PC-3 (cell line): ENCODE measurements at regions not wholly inside any gene's neighbourhood (a gene's known extent, or its start where the extent isn't known, plus 50 kb on each side); places are given as distances from the start of the nearest gene placed in this dataset.
A peak's percentile ranks its signal among the peaks of the same experiment; 100 is the strongest.

ENCODE experiments used
- ATAC-seq: fragments of 200-7000 bp; cut with Tn5 transposase; 2 replicates; pipeline ENCODE4 v1.9.1; 2020; ENCODE audit warnings: mild to moderate bottlenecking, moderate library complexity
- BruUV-seq: library from RNA; stranded (reverse); fragments of 400-500 nt; replicated peaks from 2 replicates; lab custom pipeline; 2021; lab: Mats Ljungman, UMichigan
- CTCF ChIA-PET: fragments of 300-600 bp; sonication (Branson Sonifier 250); formaldehyde crosslinking; loops from one replicate; lab custom pipeline; 2022; ENCODE audit warnings: antibody characterized with exemption; lab: Charles Lee
- POLR2A ChIA-PET: fragments of 300-600 bp; sonication (Branson Sonifier 250); formaldehyde crosslinking; loops from one replicate; lab custom pipeline; 2022; ENCODE audit warnings: antibody characterized with exemption; ENCODE audit not compliant: unreplicated experiment; lab: Charles Lee
- DNase-seq: peaks from one replicate; pipeline ENCODE4 v3.0.0-alpha.2; 2015
- H2AFZ ChIP-seq: fragments of 300-600 bp; sonication (generic); 2 replicates; pipeline ENCODE4 v1.6.0; 2016; ENCODE audit warnings: antibody characterized with exemption, low read length
- H3F3A ChIP-seq: fragments of 300-600 bp; sonication (generic); one replicate; pipeline ENCODE4 v1.6.0; 2017; ENCODE audit warnings: antibody characterized with exemption, low read length, control low read depth, mild to moderate bottlenecking; ENCODE audit not compliant: unreplicated experiment
- H3K27ac ChIP-seq: fragments of 300-600 bp; sonication (generic); 2 replicates; pipeline ENCODE4 v1.5.1; 2016; ENCODE audit warnings: mild to moderate bottlenecking, low read length
- H3K27me3 ChIP-seq: fragments of 300-600 bp; sonication (generic); 2 replicates; pipeline ENCODE4 v1.6.1; 2016; ENCODE audit warnings: low read length, mixed read lengths
- H3K36me3 ChIP-seq: fragments of 300-600 bp; sonication (generic); 2 replicates; pipeline ENCODE4 v1.6.1; 2016; ENCODE audit warnings: low read depth, mixed run types, low read length, mixed read lengths
- H3K4me1 ChIP-seq: fragments of 300-600 bp; sonication (generic); 2 replicates; pipeline ENCODE4 v1.5.1; 2016; ENCODE audit warnings: low read length; ENCODE audit not compliant: insufficient read depth
- H3K4me2 ChIP-seq: fragments of 300-600 bp; sonication (generic); 2 replicates; pipeline ENCODE4 v1.6.0; 2016; ENCODE audit warnings: low read length
- H3K4me3 ChIP-seq: fragments of 300-600 bp; sonication (generic); 2 replicates; pipeline ENCODE4 v1.5.1; 2016; ENCODE audit warnings: mild to moderate bottlenecking, low read length, mixed read lengths
- H3K79me2 ChIP-seq: fragments of 300-600 bp; sonication (generic); 2 replicates; pipeline ENCODE4 v1.6.1; 2017; ENCODE audit warnings: low read length, mixed read lengths
- H3K9ac ChIP-seq: fragments of 300-600 bp; sonication (generic); 2 replicates; pipeline ENCODE4 v1.6.0; 2016; ENCODE audit warnings: mild to moderate bottlenecking, low read length
- H3K9me2 ChIP-seq: fragments of 300-600 bp; sonication (generic); replicated peaks from 2 replicates; pipeline ENCODE4 v1.6.1; 2016; ENCODE audit warnings: mixed run types, low read length, mixed read lengths
- H3K9me3 ChIP-seq: fragments of 300-600 bp; sonication (generic); 2 replicates; pipeline ENCODE4 v1.6.1; 2016; ENCODE audit warnings: low read length, mixed read lengths
- H4K20me1 ChIP-seq: fragments of 300-600 bp; sonication (generic); 2 replicates; pipeline ENCODE4 v1.6.1; 2016; ENCODE audit warnings: low read length, mixed read lengths
- CTCF ChIP-seq: fragments of 300-600 bp; sonication (generic); conservative IDR thresholded peaks from 2 replicates; pipeline ENCODE4 v1.5.1; 2017; ENCODE audit warnings: antibody characterized with exemption, low read depth, mild to moderate bottlenecking, low read length
- EZH2 ChIP-seq: fragments of 300-600 bp; sonication (generic); IDR thresholded peaks from one replicate; pipeline ENCODE4 v1.6.1; 2017; ENCODE audit warnings: antibody characterized with exemption, mild to moderate bottlenecking, low read length; ENCODE audit not compliant: unreplicated experiment
- EZH2phosphoT487 ChIP-seq: fragments of 300-600 bp; sonication (generic); IDR thresholded peaks from 2 replicates; pipeline ENCODE4 v1.6.1; 2018; ENCODE audit warnings: mild to moderate bottlenecking, antibody characterized with exemption, low read length, borderline replicate concordance
- intact Hi-C: fragments of 100-400 bp; cut with micrococcal nuclease; formaldehyde crosslinking; loops from 2 replicates; pipeline ENCODE4 v1.9.0; 2023

GRCh38 chr20:4567170-4567569 lies 119.1 kb upstream of the PRNP start:
- ATAC-seq: no peak
- POLR2A ChIA-PET: no interaction called here
- no peaks in the 10 kb centered on the region for H3K79me2 ChIP-seq

DNA sequence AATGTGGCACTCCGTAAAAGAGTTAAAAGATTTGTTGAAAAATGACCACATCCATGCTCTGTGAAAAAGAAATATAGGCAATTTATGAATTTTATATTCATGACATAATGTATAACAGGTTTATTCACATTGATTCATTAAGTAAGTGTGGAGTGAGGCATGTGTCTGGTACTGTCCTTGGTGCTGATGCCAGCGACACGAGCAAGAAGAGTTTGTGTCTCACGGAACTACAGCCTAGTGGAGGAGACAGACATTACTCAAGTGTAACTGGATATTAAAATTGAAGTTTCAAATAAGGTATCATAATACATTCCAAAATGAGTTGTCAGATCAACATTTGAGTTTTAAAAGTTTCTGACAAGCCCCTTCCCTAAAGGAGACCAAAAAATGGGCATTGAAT lies 122.7 kb upstream of the PRNP start:
- no peaks in the 10 kb centered on the region for H3K79me2 ChIP-seq
- BruUV-seq: no TSS peak
- intact Hi-C loops: no loop called here

More at GRCh38 chr20:4567170-4567569, 119.1 kb upstream of the PRNP start:
- intact Hi-C loops: no loop called here
- H4K20me1 ChIP-seq: no peaks in the 10 kb centered on the region
- H3K9me2 ChIP-seq: no peaks in the 10 kb centered on the region
- no peak overlapping the region for H3K9ac ChIP-seq
- no peak overlapping the region for H3K4me2 ChIP-seq
- H3K4me1 ChIP-seq: no peaks in the 10 kb centered on the region
- DNase-seq: no peak
- no peak overlapping the region for H2AFZ ChIP-seq
- no peaks in the 10 kb centered on the region for H3K36me3 ChIP-seq
- H3K27me3 ChIP-seq: no peaks in the 10 kb centered on the region
- no TSS peak for BruUV-seq
- CTCF ChIA-PET: interaction anchor here (0.5 kb wide), 1 partner anchor 351 kb away, joined by 8 read pairs; no protein-coding TSS in a partner anchor
- H3F3A ChIP-seq: no peaks in the 10 kb centered on the region
- no peak overlapping the region for H3K27ac ChIP-seq
- no peak overlapping the region for H3K4me3 ChIP-seq
- TF ChIP-seq CTCF (no peak), EZH2 (no peak), EZH2phosphoT487 (no peak)
- no peaks in the 10 kb centered on the region for H3K9me3 ChIP-seq

More for the DNA sequence above, 122.7 kb upstream of the PRNP start:
- TF ChIP-seq CTCF: peak; percentile 43
- no peak for TF ChIP-seq EZH2
- no peaks in the 10 kb centered on the region for H3K36me3 ChIP-seq
- H3K27me3 ChIP-seq: no peaks in the 10 kb centered on the region
- H3K9me2 ChIP-seq: no peaks in the 10 kb centered on the region
- H3K9me3 ChIP-seq: 0 out of 2 replicates have a peak, but pooled peaks cover 3% of the 10 kb centered on the region
- CTCF ChIA-PET: no interaction called here
- H3F3A ChIP-seq: no peaks in the 10 kb centered on the region
- H3K4me1 ChIP-seq: peaks cover 19% of the 10 kb centered on the region
- no peaks in the 10 kb centered on the region for H4K20me1 ChIP-seq
- POLR2A ChIA-PET: no interaction called here
- no peak overlapping the region for H3K27ac ChIP-seq
- H2AFZ ChIP-seq: no peak overlapping the region
- DNase-seq (peak; percentile 78), ATAC-seq (peak; percentile 66)
- no peak overlapping the region for H3K9ac ChIP-seq
- H3K4me3 ChIP-seq: no peak overlapping the region
- H3K4me2 ChIP-seq: no peak overlapping the region
